ENCODE measurements at regions not wholly inside any gene's neighbourhood (a gene's known extent, or its start where the extent isn't known, plus 50 kb on each side); places are given as distances from the start of the nearest gene placed in this dataset.

DNA sequence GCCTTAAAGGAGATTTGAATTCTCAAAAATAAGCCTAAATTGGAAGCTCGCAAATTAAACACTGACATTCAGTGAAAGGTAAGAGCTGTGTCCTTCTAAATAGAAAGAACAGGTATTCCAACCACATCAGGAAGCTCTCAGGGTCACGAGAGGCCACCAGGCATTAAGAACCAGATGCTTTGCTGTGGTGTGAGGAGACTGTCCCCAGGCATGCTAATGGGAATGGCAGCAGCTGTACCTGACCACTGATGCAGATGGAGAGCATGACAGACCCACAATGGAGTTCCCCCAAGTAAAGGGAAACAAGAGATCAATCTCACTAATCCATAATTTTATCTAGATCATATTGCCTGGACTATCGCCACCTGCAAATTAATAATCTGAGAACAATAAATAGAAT lies 658.9 kb upstream of the NOX3 start:
- TF ChIP-seq BHLHE40 (IDR thresholded peaks at IDR 0.05; ENCODE audit: low read depth, low read length) (no peak), RCOR1 (IDR thresholded peaks at IDR 0.05; ENCODE audit: low read depth, low read length) (no peak)
- TF ChIP-seq, protein P1, sequence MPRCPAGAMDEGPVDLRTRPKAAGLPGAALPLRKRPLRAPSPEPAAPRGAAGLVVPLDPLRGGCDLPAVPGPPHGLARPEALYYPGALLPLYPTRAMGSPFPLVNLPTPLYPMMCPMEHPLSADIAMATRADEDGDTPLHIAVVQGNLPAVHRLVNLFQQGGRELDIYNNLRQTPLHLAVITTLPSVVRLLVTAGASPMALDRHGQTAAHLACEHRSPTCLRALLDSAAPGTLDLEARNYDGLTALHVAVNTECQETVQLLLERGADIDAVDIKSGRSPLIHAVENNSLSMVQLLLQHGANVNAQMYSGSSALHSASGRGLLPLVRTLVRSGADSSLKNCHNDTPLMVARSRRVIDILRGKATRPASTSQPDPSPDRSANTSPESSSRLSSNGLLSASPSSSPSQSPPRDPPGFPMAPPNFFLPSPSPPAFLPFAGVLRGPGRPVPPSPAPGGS (IDR thresholded peaks at IDR 0.05) = no peak

Data from A549 (cell line).